ENCODE measurements at regions not wholly inside any gene's neighbourhood (a gene's known extent, or its start where the extent isn't known, plus 50 kb on each side); places are given as distances from the start of the nearest gene placed in this dataset.

GRCh38 chr3:157930000-157930780 is 176.0 kb downstream of the SHOX2 start:
- TF ChIP-seq CTCF (optimal IDR thresholded peaks at IDR 0.05 in 1 of 3, IDR thresholded peaks at IDR 0.05 in 1 of 3, conservative IDR thresholded peaks at IDR 0.05 in 1 of 3; ENCODE audit: extremely low read depth in 1 of 3, insufficient read depth in 2 of 3, low read length in 3 of 3) (no peak), EZH2 (IDR thresholded peaks at IDR 0.05; ENCODE audit: low read length) (no peak)
